Activated CD4-positive, alpha-beta T cell treated with anti-CD3 and anti-CD28 coated beads, Interleukin-2, amount 10 ng/mL, durations not matched to agents 24 days and 14 days (primary cell): ENCODE measurements at regions not wholly inside any gene's neighbourhood (a gene's known extent, or its start where the extent isn't known, plus 50 kb on each side); places are given as distances from the start of the nearest gene placed in this dataset.

Experiments
- DNase-seq: peaks from one replicate; pipeline ENCODE4 v3.0.0; 2022
- H3K27ac Mint-ChIP-seq: one replicate; pipeline ENCODE4 v1.8.0; 2022; ENCODE audit warnings: mild to moderate bottlenecking, mixed read lengths
- H3K27me3 Mint-ChIP-seq: one replicate; pipeline ENCODE4 v1.8.0; 2022; ENCODE audit warnings: mixed read lengths
- H3K36me3 Mint-ChIP-seq: one replicate; pipeline ENCODE4 v1.8.0; 2022; ENCODE audit warnings: low read depth, mild to moderate bottlenecking, mixed read lengths
- H3K4me1 Mint-ChIP-seq: one replicate; pipeline ENCODE4 v1.8.0; 2021; ENCODE audit warnings: mixed read lengths
- H3K4me3 Mint-ChIP-seq: one replicate; pipeline ENCODE4 v1.8.0; 2022; ENCODE audit warnings: mild to moderate bottlenecking, moderate library complexity, mixed read lengths
- H3K9me3 Mint-ChIP-seq: one replicate; pipeline ENCODE4 v1.8.0; 2021; ENCODE audit warnings: mixed read lengths
- intact Hi-C: fragments of 100-400 bp; cut with micrococcal nuclease; formaldehyde crosslinking; loops from one replicate; pipeline ENCODE4 v1.15.1; 2023

- DNase-seq, result no peak
- H3K36me3 Mint-ChIP-seq, result no peaks in the 10 kb centered on the region
- intact Hi-C loops, result no loop called here
- no peaks in the 10 kb centered on the region for H3K4me1 Mint-ChIP-seq
- peaks cover 3% of the 10 kb centered on the region for H3K9me3 Mint-ChIP-seq
- no peak overlapping the region for H3K27ac Mint-ChIP-seq
- H3K4me3 Mint-ChIP-seq, result no peak overlapping the region
- H3K27me3 Mint-ChIP-seq, result peaks cover 11% of the 10 kb centered on the region
Observed at GRCh38 chr22:20637750-20638506, 130.5 kb downstream of the MED15 start.

- DNase-seq, result no peak
- intact Hi-C loops, result no loop called here
- Mint-ChIP-seq H3K36me3 (no peaks in the 10 kb centered on the region), H3K27ac (no peak overlapping the region), H3K27me3 (peaks cover 11% of the 10 kb centered on the region), H3K4me1 (no peaks in the 10 kb centered on the region), H3K4me3 (no peak overlapping the region), H3K9me3 (peaks cover 3% of the 10 kb centered on the region)
Observed at GRCh38 chr22:20638507-20638870, 131.1 kb downstream of the MED15 start.

- H3K4me1 Mint-ChIP-seq, result no peaks in the 10 kb centered on the region
- H3K36me3 Mint-ChIP-seq, result no peaks in the 10 kb centered on the region
- intact Hi-C loops, result no loop called here
- H3K9me3 Mint-ChIP-seq, result peaks cover 3% of the 10 kb centered on the region
- no peak overlapping the region for H3K27ac Mint-ChIP-seq
- H3K4me3 Mint-ChIP-seq, result no peak overlapping the region
- DNase-seq, result no peak
- peaks cover 11% of the 10 kb centered on the region for H3K27me3 Mint-ChIP-seq
Observed at GRCh38 chr22:20639343-20639742, 131.9 kb downstream of the MED15 start.

- H3K4me1 Mint-ChIP-seq, result no peaks in the 10 kb centered on the region
- no peak overlapping the region for H3K27ac Mint-ChIP-seq
- no peak overlapping the region for H3K4me3 Mint-ChIP-seq
- intact Hi-C loops, result no loop called here
- H3K9me3 Mint-ChIP-seq, result peaks cover 3% of the 10 kb centered on the region
- H3K36me3 Mint-ChIP-seq, result no peaks in the 10 kb centered on the region
- no peak for DNase-seq
- peaks cover 11% of the 10 kb centered on the region for H3K27me3 Mint-ChIP-seq
Observed at GRCh38 chr22:20639750-20640149, 132.3 kb downstream of the MED15 start.

- H3K4me1 Mint-ChIP-seq, result no peaks in the 10 kb centered on the region
- peaks cover 16% of the 10 kb centered on the region for H3K27me3 Mint-ChIP-seq
- H3K27ac Mint-ChIP-seq, result no peak overlapping the region
- peaks cover 3% of the 10 kb centered on the region for H3K9me3 Mint-ChIP-seq
- no peak overlapping the region for H3K4me3 Mint-ChIP-seq
- intact Hi-C loops, result no loop called here
- H3K36me3 Mint-ChIP-seq, result no peaks in the 10 kb centered on the region
- DNase-seq, result no peak
Observed at GRCh38 chr22:20641198-20641892, 132.6 kb upstream of the SERPIND1 start.

GRCh38 chr22:20641919-20642579 lies 131.9 kb upstream of the SERPIND1 start:
- peaks cover 16% of the 10 kb centered on the region for H3K27me3 Mint-ChIP-seq
- peaks cover 3% of the 10 kb centered on the region for H3K9me3 Mint-ChIP-seq
- intact Hi-C loops, result no loop called here
- DNase-seq, result no peak
- no peak overlapping the region for H3K4me3 Mint-ChIP-seq
- no peaks in the 10 kb centered on the region for H3K4me1 Mint-ChIP-seq
- H3K27ac Mint-ChIP-seq, result no peak overlapping the region
- no peaks in the 10 kb centered on the region for H3K36me3 Mint-ChIP-seq

GRCh38 chr22:20642668-20643179 lies 131.2 kb upstream of the SERPIND1 start:
- Mint-ChIP-seq H3K4me1 (no peaks in the 10 kb centered on the region), H3K4me3 (no peak overlapping the region), H3K9me3 (peaks cover 3% of the 10 kb centered on the region), H3K36me3 (no peaks in the 10 kb centered on the region), H3K27me3 (peaks cover 13% of the 10 kb centered on the region), H3K27ac (no peak overlapping the region)
- no peak for DNase-seq
- intact Hi-C loops, result no loop called here

GRCh38 chr22:20644071-20644642 lies 129.8 kb upstream of the SERPIND1 start:
- no peak for DNase-seq
- no peak overlapping the region for H3K4me3 Mint-ChIP-seq

GRCh38 chr22:20645954-20646353 lies 128.0 kb upstream of the SERPIND1 start:
- no peaks in the 10 kb centered on the region for H3K36me3 Mint-ChIP-seq
- no peak overlapping the region for H3K4me3 Mint-ChIP-seq
- intact Hi-C loops, result no loop called here
- no peaks in the 10 kb centered on the region for H3K9me3 Mint-ChIP-seq
- no peak overlapping the region for H3K27ac Mint-ChIP-seq
- H3K27me3 Mint-ChIP-seq, result peaks cover 7% of the 10 kb centered on the region
- DNase-seq, result no peak
- no peaks in the 10 kb centered on the region for H3K4me1 Mint-ChIP-seq

More at GRCh38 chr22:20644071-20644642, 129.8 kb upstream of the SERPIND1 start:
- Mint-ChIP-seq H3K4me1 (no peaks in the 10 kb centered on the region), H3K27me3 (peaks cover 7% of the 10 kb centered on the region), H3K36me3 (no peaks in the 10 kb centered on the region), H3K9me3 (peaks cover 3% of the 10 kb centered on the region), H3K27ac (no peak overlapping the region)
- intact Hi-C loops, result no loop called here

- DNase-seq, result no peak
- intact Hi-C loops, result no loop called here
- no peaks in the 10 kb centered on the region for H3K4me1 Mint-ChIP-seq
- H3K27me3 Mint-ChIP-seq, result peaks cover 7% of the 10 kb centered on the region
- no peaks in the 10 kb centered on the region for H3K9me3 Mint-ChIP-seq
- no peak overlapping the region for H3K4me3 Mint-ChIP-seq
- no peaks in the 10 kb centered on the region for H3K36me3 Mint-ChIP-seq
- H3K27ac Mint-ChIP-seq, result no peak overlapping the region
Observed at GRCh38 chr22:20646415-20646814, 127.5 kb upstream of the SERPIND1 start.

GRCh38 chr22:20646906-20647305 lies 127.0 kb upstream of the SERPIND1 start:
- H3K4me3 Mint-ChIP-seq, result no peak overlapping the region
- H3K4me1 Mint-ChIP-seq, result no peaks in the 10 kb centered on the region
- H3K27ac Mint-ChIP-seq, result no peak overlapping the region
- H3K36me3 Mint-ChIP-seq, result no peaks in the 10 kb centered on the region
- H3K9me3 Mint-ChIP-seq, result no peaks in the 10 kb centered on the region
- no peak for DNase-seq
- peaks cover 7% of the 10 kb centered on the region for H3K27me3 Mint-ChIP-seq
- intact Hi-C loops, result no loop called here

GRCh38 chr22:20647586-20648305 lies 126.2 kb upstream of the SERPIND1 start:
- H3K27ac Mint-ChIP-seq, result no peak overlapping the region
- H3K4me1 Mint-ChIP-seq, result no peaks in the 10 kb centered on the region
- DNase-seq, result no peak
- H3K36me3 Mint-ChIP-seq, result no peaks in the 10 kb centered on the region
- no peak overlapping the region for H3K4me3 Mint-ChIP-seq
- H3K27me3 Mint-ChIP-seq, result peaks cover 7% of the 10 kb centered on the region
- intact Hi-C loops, result no loop called here
- H3K9me3 Mint-ChIP-seq, result no peaks in the 10 kb centered on the region

- Mint-ChIP-seq H3K27ac (no peak overlapping the region), H3K4me1 (no peaks in the 10 kb centered on the region), H3K9me3 (no peaks in the 10 kb centered on the region), H3K36me3 (no peaks in the 10 kb centered on the region), H3K27me3 (peaks cover 7% of the 10 kb centered on the region), H3K4me3 (no peak overlapping the region)
- intact Hi-C loops, result no loop called here
- DNase-seq, result no peak
Observed at GRCh38 chr22:20648306-20648903, 125.5 kb upstream of the SERPIND1 start.
